ENCODE measurements at regions not wholly inside any gene's neighbourhood (a gene's known extent, or its start where the extent isn't known, plus 50 kb on each side); places are given as distances from the start of the nearest gene placed in this dataset.

GRCh38 chrX:51026862-51027261, 116.3 kb downstream of the BMP15 start (continued):
- TF ChIP-seq USF2 (IDR thresholded peaks at IDR 0.05; ENCODE audit: borderline replicate concordance, low read depth, low read length): no peak
- TF ChIP-seq FOXK2 (IDR thresholded peaks at IDR 0.05): no peak

- DNase-seq (ENCODE audit: low read depth, low spot score): no peak
- CTCF ChIA-PET: no interaction called here
- TF ChIP-seq PAX5 (IDR thresholded peaks at IDR 0.05; ENCODE audit: borderline replicate concordance, low read depth, low read length): no peak
- TF ChIP-seq IKZF1 (conservative IDR thresholded peaks at IDR 0.05): no peak
- no peak for TF ChIP-seq PRDM15 (CRISPR knock-in tag; IDR thresholded peaks at IDR 0.05)
- TF ChIP-seq POLR2AphosphoS2 (IDR thresholded peaks at IDR 0.05; ENCODE audit: low read depth, low read length): no peak
- no peak for TF ChIP-seq YBX1 (IDR thresholded peaks at IDR 0.05)
- TF ChIP-seq ZNF622 (IDR thresholded peaks at IDR 0.05): no peak
- TF ChIP-seq ZNF24 (IDR thresholded peaks at IDR 0.05): no peak
- TF ChIP-seq ZBED1 (IDR thresholded peaks at IDR 0.05; ENCODE audit: borderline replicate concordance): no peak
- TF ChIP-seq SUZ12 (IDR thresholded peaks at IDR 0.05; ENCODE audit: unreplicated experiment): no peak
- no peak for TF ChIP-seq SPI1 (IDR thresholded peaks at IDR 0.05; ENCODE audit: borderline replicate concordance, insufficient read depth, low read depth, low read length)
- TF ChIP-seq BACH1 (IDR thresholded peaks at IDR 0.05; ENCODE audit: borderline replicate concordance): no peak
- no peak for TF ChIP-seq CEBPB (IDR thresholded peaks at IDR 0.05; ENCODE audit: borderline replicate concordance in 1 of 2, low read depth in 2 of 2, low read length in 2 of 2)
- no peak for TF ChIP-seq ATF7 (IDR thresholded peaks at IDR 0.05; ENCODE audit: low read depth)
- TF ChIP-seq CREB1 (IDR thresholded peaks at IDR 0.05; ENCODE audit: low read depth): no peak
- TF ChIP-seq CBFB (IDR thresholded peaks at IDR 0.05; ENCODE audit: low read depth): no peak
- TF ChIP-seq SIX5 (IDR thresholded peaks at IDR 0.05; ENCODE audit: low read depth, low read length, severe bottlenecking): no peak
- no TSS peak for BruUV-seq (replicated peaks)
- Histone ChIP-seq H4K20me1 (ENCODE audit: control insufficient read depth, insufficient read depth) (no peaks in the 10 kb centered on the region), H3K27ac (ENCODE audit: control insufficient read depth, insufficient read depth) (no peak overlapping the region), H3K4me3 (no peak overlapping the region), H3K4me1 (ENCODE audit: control insufficient read depth, insufficient read depth, low read length) (no peaks in the 10 kb centered on the region), H2AFZ (ENCODE audit: control insufficient read depth, low read depth, low read length) (no peak overlapping the region), H3K27me3 (replicated peaks in 1 of 2; ENCODE audit: control insufficient read depth in 2 of 2, insufficient read depth in 2 of 2, low read length in 1 of 2) (no peaks in the 10 kb centered on the region), H3K4me2 (ENCODE audit: control insufficient read depth, insufficient read depth) (no peak overlapping the region), H3K36me3 (ENCODE audit: control insufficient read depth in 2 of 2, insufficient read depth in 2 of 2, low read length in 1 of 2) (no peaks in the 10 kb centered on the region), H3K9ac (ENCODE audit: control insufficient read depth, insufficient read depth, low read length) (no peak overlapping the region), H3K9me3 (replicated peaks; ENCODE audit: control insufficient read depth, insufficient read depth, low read length) (no peaks in the 10 kb centered on the region), H3K79me2 (ENCODE audit: control insufficient read depth, insufficient read depth, low read length) (no peaks in the 10 kb centered on the region)
- POLR2A ChIA-PET: no interaction called here
- SMC1A ChIA-PET (ENCODE audit: uncharacterized antibody, unreplicated experiment): no interaction called here
- ATAC-seq: no peak
- 61% methylated on average over 3 of the region's 3 CpGs for WGBS (ENCODE audit: insufficient coverage, insufficient replicate concordance, low lambda C conversion rate, missing lambda C conversion rate)
- FAIRE-seq: no peak
- RAD21 ChIA-PET (ENCODE audit: unreplicated experiment): no interaction called here
- in situ Hi-C loops (cut with MboI): no loop called here
- intact Hi-C loops (cut with micrococcal nuclease; ENCODE audit: unreplicated experiment): no loop called here
Measured at GRCh38 chrX:51035746-51036145, 125.2 kb downstream of the BMP15 start.

All from GM12878 (cell line).